ENCODE measurements at regions not wholly inside any gene's neighbourhood (a gene's known extent, or its start where the extent isn't known, plus 50 kb on each side); places are given as distances from the start of the nearest gene placed in this dataset.

DNA sequence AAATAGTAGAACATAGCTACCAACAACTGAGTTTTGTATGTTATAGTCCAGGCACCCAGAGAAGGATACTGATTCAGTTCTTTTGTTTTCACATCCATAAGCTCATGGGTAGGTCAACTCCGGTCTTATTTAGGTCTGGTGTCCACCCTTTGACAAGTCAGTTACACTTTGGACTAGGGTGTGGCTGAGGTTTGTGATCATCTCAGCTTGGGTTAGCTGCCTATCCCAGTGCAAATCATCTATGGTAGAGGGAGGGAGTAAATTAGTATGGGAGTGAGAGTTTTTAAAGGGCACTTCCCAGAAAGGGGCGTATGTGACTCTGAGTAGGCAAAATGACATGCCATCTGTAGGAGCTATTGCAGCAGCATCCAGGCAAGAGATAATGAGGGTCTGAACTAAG lies 66.1 kb downstream of the TANC2 start:
- no peak overlapping the region for H3K4me3 ChIP-seq (ENCODE audit: low read depth, low read length)
- TF ChIP-seq, protein P1, sequence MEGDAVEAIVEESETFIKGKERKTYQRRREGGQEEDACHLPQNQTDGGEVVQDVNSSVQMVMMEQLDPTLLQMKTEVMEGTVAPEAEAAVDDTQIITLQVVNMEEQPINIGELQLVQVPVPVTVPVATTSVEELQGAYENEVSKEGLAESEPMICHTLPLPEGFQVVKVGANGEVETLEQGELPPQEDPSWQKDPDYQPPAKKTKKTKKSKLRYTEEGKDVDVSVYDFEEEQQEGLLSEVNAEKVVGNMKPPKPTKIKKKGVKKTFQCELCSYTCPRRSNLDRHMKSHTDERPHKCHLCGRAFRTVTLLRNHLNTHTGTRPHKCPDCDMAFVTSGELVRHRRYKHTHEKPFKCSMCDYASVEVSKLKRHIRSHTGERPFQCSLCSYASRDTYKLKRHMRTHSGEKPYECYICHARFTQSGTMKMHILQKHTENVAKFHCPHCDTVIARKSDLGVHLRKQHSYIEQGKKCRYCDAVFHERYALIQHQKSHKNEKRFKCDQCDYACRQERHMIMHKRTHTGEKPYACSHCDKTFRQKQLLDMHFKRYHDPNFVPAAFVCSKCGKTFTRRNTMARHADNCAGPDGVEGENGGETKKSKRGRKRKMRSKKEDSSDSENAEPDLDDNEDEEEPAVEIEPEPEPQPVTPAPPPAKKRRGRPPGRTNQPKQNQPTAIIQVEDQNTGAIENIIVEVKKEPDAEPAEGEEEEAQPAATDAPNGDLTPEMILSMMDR (IDR thresholded peaks at IDR 0.05; ENCODE audit: low read depth, low read length), result no peak
- in situ Hi-C loops (cut with HindIII; ENCODE audit: low sequenced_read_pairs), result no loop called here
- no peak for DNase-seq (ENCODE audit: low read depth, low spot score)

DNA sequence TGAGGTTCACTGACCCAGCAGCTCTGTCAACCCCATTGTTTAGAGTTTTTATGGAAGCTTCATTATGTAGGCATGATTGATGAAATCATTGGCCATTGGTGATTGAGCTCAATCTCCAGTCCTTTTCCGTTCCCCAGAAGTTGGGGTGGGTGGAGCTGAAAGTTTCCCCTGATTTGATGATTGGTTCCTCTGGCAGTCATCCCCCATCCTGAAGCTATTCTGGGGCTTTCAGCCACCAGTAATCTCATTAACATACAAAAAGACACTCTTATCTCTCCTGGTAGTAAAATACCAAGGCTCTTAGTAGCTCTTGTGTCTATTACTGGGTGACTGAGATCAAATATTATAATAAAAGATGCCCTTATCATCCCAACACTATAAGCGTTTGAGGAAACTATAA lies 67.1 kb downstream of the TANC2 start:
- in situ Hi-C loops (cut with HindIII; ENCODE audit: low sequenced_read_pairs), result no loop called here
- TF ChIP-seq, protein P1 (IDR thresholded peaks at IDR 0.05; ENCODE audit: low read depth, low read length), result no peak
- DNase-seq (ENCODE audit: low read depth, low spot score), result no peak
- no peak overlapping the region for H3K4me3 ChIP-seq (ENCODE audit: low read depth, low read length)

DNA sequence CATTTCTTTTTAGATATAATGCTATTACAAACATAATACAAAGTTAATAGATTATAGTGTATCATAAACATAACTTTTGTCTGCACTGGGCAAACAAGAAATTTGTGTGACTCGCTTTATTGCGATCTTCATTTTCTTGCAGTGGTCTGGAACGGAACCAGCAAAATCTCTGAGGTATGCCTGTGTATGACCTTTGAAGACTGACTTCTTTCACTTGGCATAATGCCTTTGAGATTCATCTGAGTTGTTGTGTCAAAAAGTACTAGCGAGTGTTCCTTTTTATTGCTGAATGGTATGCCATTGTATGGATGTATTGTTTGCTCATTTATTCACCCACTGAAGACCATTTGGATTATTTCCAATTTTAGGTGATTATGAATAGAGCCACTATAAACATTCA lies 69.2 kb downstream of the TANC2 start:
- no peak overlapping the region for H3K4me3 ChIP-seq (ENCODE audit: low read depth, low read length)
- DNase-seq (ENCODE audit: low read depth, low spot score), result peak; percentile 78
- in situ Hi-C loops (cut with HindIII; ENCODE audit: low sequenced_read_pairs), result no loop called here
- TF ChIP-seq, protein P1 (IDR thresholded peaks at IDR 0.05; ENCODE audit: low read depth, low read length), result no peak

DNA sequence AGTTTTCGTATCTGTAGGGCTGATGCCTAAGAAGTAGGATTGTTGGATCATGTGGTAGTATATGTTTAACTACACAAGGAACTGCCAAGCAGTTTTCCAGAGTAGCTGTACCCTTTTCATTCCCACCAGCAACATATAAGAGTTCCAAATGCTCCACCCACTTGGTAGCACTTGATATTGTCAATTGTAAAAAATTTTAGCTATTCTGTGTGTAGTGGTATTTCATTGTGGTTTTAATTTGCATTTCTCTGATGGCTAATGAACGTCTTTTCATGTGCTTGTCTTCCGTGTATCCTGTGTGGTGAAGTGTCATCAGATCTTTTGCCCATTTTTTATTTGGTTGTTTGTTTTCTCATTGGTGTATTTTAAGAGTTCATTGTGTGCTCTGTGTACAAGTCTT lies 69.7 kb downstream of the TANC2 start:
- TF ChIP-seq, protein P1 (IDR thresholded peaks at IDR 0.05; ENCODE audit: low read depth, low read length), result no peak
- in situ Hi-C loops (cut with HindIII; ENCODE audit: low sequenced_read_pairs), result no loop called here
- peak; percentile 45 for DNase-seq (ENCODE audit: low read depth, low spot score)
- H3K4me3 ChIP-seq (ENCODE audit: low read depth, low read length), result no peak overlapping the region

DNA sequence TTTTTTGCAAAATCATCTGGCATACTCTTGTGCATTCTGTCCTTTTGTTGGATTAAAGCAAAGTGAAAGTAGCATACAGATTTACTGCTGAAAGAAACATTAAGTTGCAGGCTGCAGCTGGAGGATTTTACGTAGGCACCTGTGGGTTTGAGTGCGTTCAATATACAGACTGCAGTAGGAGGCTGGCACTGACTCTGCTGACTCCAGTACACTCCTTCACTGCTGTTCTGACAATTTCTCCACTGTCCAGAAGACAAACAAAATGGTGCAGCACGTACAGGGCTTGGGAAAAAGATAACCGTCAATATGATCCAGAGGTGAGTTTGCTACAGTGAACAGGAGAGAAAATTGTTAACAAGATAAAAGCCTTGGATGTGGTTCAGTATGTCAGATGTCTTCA lies 73.3 kb downstream of the TANC2 start:
- no peak overlapping the region for H3K4me3 ChIP-seq (ENCODE audit: low read depth, low read length)
- no peak for DNase-seq (ENCODE audit: low read depth, low spot score)
- in situ Hi-C loops (cut with HindIII; ENCODE audit: low sequenced_read_pairs), result no loop called here
- TF ChIP-seq, protein P1 (IDR thresholded peaks at IDR 0.05; ENCODE audit: low read depth, low read length), result no peak

DNA sequence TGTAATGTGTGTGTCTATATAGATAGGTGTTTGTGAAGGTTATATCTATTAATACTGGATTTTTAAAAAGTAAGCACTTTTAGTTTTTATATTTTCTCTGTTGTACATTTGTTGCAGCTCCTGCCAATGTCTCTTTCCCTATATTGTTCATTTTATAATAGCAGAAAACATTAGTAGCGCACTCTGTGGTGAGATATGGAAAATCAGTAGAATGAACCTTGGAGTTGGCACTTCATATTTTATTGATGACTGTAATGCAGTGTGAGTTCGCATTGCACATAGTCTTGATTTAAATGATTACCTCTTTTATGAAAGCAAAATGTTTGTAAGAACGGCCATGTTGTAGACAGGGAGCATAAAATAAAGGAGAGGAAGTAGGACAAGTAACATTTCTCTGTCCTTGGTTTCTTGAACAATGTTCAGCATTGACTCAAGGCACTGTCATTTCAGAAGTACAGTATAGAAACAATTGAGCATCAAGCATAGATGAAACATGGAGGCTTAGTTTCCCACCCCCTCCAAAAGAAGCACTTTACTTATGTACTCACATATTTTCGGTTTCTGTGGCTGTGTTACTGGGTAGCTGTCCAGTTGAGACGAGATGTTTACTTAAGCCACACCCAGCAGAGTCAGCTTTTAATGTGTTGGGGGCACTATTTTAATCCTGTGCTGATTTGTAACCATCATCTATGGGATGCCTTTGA lies 74.0 kb downstream of the TANC2 start:
- peak; percentile 70 for DNase-seq (ENCODE audit: low read depth, low spot score)
- TF ChIP-seq, protein P1 (IDR thresholded peaks at IDR 0.05; ENCODE audit: low read depth, low read length), result no peak
- in situ Hi-C loops (cut with HindIII; ENCODE audit: low sequenced_read_pairs), result no loop called here
- no peak overlapping the region for H3K4me3 ChIP-seq (ENCODE audit: low read depth, low read length)

Measured in astrocyte of the spinal cord (primary cell).